HepG2 (cell line): ENCODE measurements at regions not wholly inside any gene's neighbourhood (a gene's known extent, or its start where the extent isn't known, plus 50 kb on each side); places are given as distances from the start of the nearest gene placed in this dataset.

ENCODE experiments used
- ATAC-seq: fragments of 200-7000 bp; cut with Tn5 transposase; 3 replicates; pipeline ENCODE4 v1.9.1; 2020; ENCODE audit warnings: mild to moderate bottlenecking, moderate library complexity
- BruUV-seq: library from RNA; stranded (reverse); fragments of 400-500 nt; replicated peaks from 2 replicates; lab custom pipeline; 2021; lab: Mats Ljungman, UMichigan
- CTCF ChIA-PET: fragments of 300-600 bp; formaldehyde crosslinking; extraction: SDS; loops from one replicate; lab custom pipeline; 2021; ENCODE audit warnings: low total read pairs, inconsistent platforms, low intra/inter-chr PET ratio; lab: Yijun Ruan, JAX
- POLR2A ChIA-PET: fragments of 350-600 bp; sonication (Branson Sonifier 250); formaldehyde crosslinking; loops from one replicate; lab custom pipeline; 2020; ENCODE audit warnings: antibody characterized with exemption, inconsistent platforms; lab: Yijun Ruan, JAX
- DNase-seq: peaks from one replicate; pipeline ENCODE4 v3.0.0-alpha.2; 2015; ENCODE audit warnings: low spot score
- FAIRE-seq: peaks from 3 replicates; lab custom pipeline; 2011; peaks lifted over from hg19 to GRCh38; lab: Jason Lieb, UNC
- H2AFZ ChIP-seq: one replicate; pipeline ENCODE4 v1.6.1; 2011; ENCODE audit warnings: low read length, inconsistent platforms
- H3K27ac ChIP-seq: fragments of 300-600 bp; 3 replicates; pipeline ENCODE4 v1.8.0; 2011; ENCODE audit warnings: mixed run types, mild to moderate bottlenecking, mixed read lengths, low read length, inconsistent platforms; ENCODE audit not compliant: insufficient read depth; ENCODE audit errors: extremely low read length
- H3K27me3 ChIP-seq, 2 experiments: fragments of 200-600 bp in 1 of 2; 2 replicates in 1 of 2; 3 replicates in 1 of 2; pipeline versions ENCODE4 v1.6.0 to v1.8.0; 2011; ENCODE audit warnings: low read length in 2 of 2, mild to moderate bottlenecking in 2 of 2, moderate library complexity in 2 of 2, inconsistent platforms in 1 of 2; ENCODE audit not compliant: insufficient read depth in 2 of 2, control insufficient read depth in 1 of 2
- H3K36me3 ChIP-seq, 2 experiments: fragments of 200-600 bp in 1 of 2; replicated peaks in 1 of 2; 2 replicates in 1 of 2; 3 replicates in 1 of 2; pipeline versions ENCODE4 v1.5.1 to v1.8.0; 2011; ENCODE audit warnings: low read length in 2 of 2, inconsistent platforms in 1 of 2; ENCODE audit not compliant: insufficient read depth in 2 of 2, control insufficient read depth in 1 of 2
- H3K4me1 ChIP-seq: 2 replicates; pipeline ENCODE4 v1.5.1; 2012; ENCODE audit warnings: low read length, inconsistent platforms; ENCODE audit not compliant: insufficient read depth
- H3K4me2 ChIP-seq: 2 replicates; pipeline ENCODE4 v1.6.0; 2011; ENCODE audit warnings: low read depth, low read length, inconsistent platforms
- H3K4me3 ChIP-seq, 3 experiments: fragments of 200-600 bp in 1 of 3; sonication (generic), shearing (Covaris generic) in 1 of 3; replicated peaks in 1 of 3; 2 replicates each; pipeline ENCODE4 v1.5.1; 2011 to 2016; ENCODE audit warnings: low read length in 3 of 3, inconsistent platforms in 2 of 3, low read depth in 2 of 3, mild to moderate bottlenecking in 2 of 3, control low read depth in 1 of 3, mixed read lengths in 1 of 3; ENCODE audit not compliant: insufficient read depth in 1 of 3
- H3K79me2 ChIP-seq: one replicate; pipeline ENCODE4 v1.6.1; 2011; ENCODE audit warnings: low read length, inconsistent platforms; ENCODE audit not compliant: insufficient read depth
- H3K9ac ChIP-seq: 2 replicates; pipeline ENCODE4 v1.6.0; 2011; ENCODE audit warnings: mild to moderate bottlenecking, low read depth, low read length, inconsistent platforms; ENCODE audit not compliant: insufficient read depth
- H3K9me3 ChIP-seq: 2 replicates; pipeline ENCODE4 v1.5.1; 2012; ENCODE audit warnings: mild to moderate bottlenecking, low read length
- H4K20me1 ChIP-seq: 2 replicates; pipeline ENCODE4 v1.6.0; 2011; ENCODE audit warnings: inconsistent platforms, mild to moderate bottlenecking, low read length, moderate library complexity; ENCODE audit not compliant: insufficient read depth
- CREB1 ChIP-seq, 2 experiments: fragments of 450-650 bp in 1 of 2; IDR thresholded peaks; 2 replicates each; pipeline ENCODE4 v1.6.1; 2016 to 2017; ENCODE audit warnings: control low read depth in 1 of 2, mild to moderate bottlenecking in 1 of 2, missing compliant biosample characterization in 1 of 2, missing genetic modification characterization in 1 of 2
- IKZF1 ChIP-seq: fragments of 450-650 bp; IDR thresholded peaks from 2 replicates; pipeline ENCODE4 v1.7.1; 2016
- MAFF ChIP-seq: IDR thresholded peaks from 2 replicates; pipeline ENCODE4 v1.6.1; 2011; ENCODE audit warnings: low read depth, low read length, improper control_type of control experiment
- NFRKB ChIP-seq: fragments of 450-650 bp; IDR thresholded peaks from 2 replicates; pipeline ENCODE4 v1.6.1; 2017
- NONO ChIP-seq, 2 experiments: fragments of 450-650 bp in 1 of 2; sonication (generic) in 1 of 2; formaldehyde crosslinking in 1 of 2; IDR thresholded peaks in 1 of 2; conservative IDR thresholded peaks in 1 of 2; 2 replicates each; pipeline versions ENCODE4 v1.6.1 to v1.8.0; 2017 to 2022; ENCODE audit warnings: mild to moderate bottlenecking in 1 of 2, missing genetic modification reagents in 1 of 2, moderate library complexity in 1 of 2
- PHB2 ChIP-seq: fragments of 450-650 bp; IDR thresholded peaks from 2 replicates; pipeline ENCODE4 v1.6.1; 2018; ENCODE audit not compliant: partially characterized antibody
- PHF8 ChIP-seq: sonication (generic); formaldehyde crosslinking; IDR thresholded peaks from 2 replicates; pipeline ENCODE4 v1.5.0; 2020; ENCODE audit warnings: missing genetic modification reagents
- ZNF33B ChIP-seq: sonication (generic); formaldehyde crosslinking; IDR thresholded peaks from 2 replicates; pipeline ENCODE4 v1.5.1; 2020; ENCODE audit warnings: mild to moderate bottlenecking, missing genetic modification reagents
- ZNF547 ChIP-seq: sonication (generic); formaldehyde crosslinking; IDR thresholded peaks from 2 replicates; pipeline ENCODE4 v1.5.1; 2020; ENCODE audit warnings: mild to moderate bottlenecking, missing genetic modification reagents
- ZNF879 ChIP-seq: sonication (generic); formaldehyde crosslinking; IDR thresholded peaks from 2 replicates; pipeline ENCODE4 v1.8.1; 2023; ENCODE audit warnings: missing genetic modification reagents
- WGBS: methylation state at CpG from one replicate; pipeline ENCODE4 v1.1.6; 2017; ENCODE audit warnings: low lambda C conversion rate; 5-methylcytosine and 5-hydroxymethylcytosine counted together
- in situ Hi-C: cut with HindIII; loops from 2 replicates; pipeline ENCODE4 v1.10.0; 2017; ENCODE audit warnings: low pct_unique_long_range_greater_than_20kb; ENCODE audit not compliant: extremely low pct_ligation_motif_present
- intact Hi-C: fragments of 100-400 bp; cut with micrococcal nuclease; formaldehyde crosslinking; loops from one replicate; pipeline ENCODE4 v1.10.0; 2022; ENCODE audit not compliant: unreplicated experiment
- TF ChIP-seq, protein P1 (sequence below): sonication (generic); formaldehyde crosslinking; IDR thresholded peaks from 2 replicates; pipeline ENCODE4 v1.5.1; 2020; ENCODE audit warnings: mild to moderate bottlenecking, missing genetic modification reagents, borderline replicate concordance

DNA sequence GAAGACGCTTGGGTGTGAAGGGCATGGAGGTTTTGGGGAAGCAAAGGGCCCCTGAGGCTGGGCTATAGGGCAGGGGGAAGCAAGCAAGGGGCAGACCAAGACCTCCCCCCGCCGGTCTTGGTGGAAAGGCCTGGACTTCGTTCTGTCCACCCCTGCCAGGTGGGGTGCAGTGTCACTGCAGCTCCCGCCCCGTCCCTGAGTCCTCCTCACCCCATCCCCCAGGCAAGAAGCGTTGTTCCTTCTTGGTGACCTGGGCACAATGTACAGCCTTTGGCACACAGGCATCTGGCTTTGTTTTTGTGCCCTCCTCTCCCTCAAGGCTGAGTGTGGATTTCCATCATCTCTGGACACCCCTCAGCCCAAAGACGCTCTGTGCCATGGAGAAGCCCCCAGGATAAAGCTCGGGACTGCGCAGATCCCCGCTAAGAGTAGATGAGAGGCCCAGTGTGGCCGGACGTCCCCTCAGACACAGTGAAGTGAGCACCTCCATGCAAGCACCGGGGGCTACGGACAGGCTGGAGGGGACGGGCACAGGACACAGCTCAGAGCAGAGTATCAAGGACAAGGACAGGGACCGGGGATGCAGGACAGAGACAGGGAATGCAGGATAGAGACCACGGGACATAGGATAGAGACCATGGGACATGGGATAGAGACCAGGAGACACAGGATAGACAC is 89.4 kb upstream of the ACTRT2 start:
- TF ChIP-seq CREB1 (IDR thresholded peaks at IDR 0.05): no peak
- no peak for TF ChIP-seq CREB1 (CRISPR knock-in tag; IDR thresholded peaks at IDR 0.05)
- TF ChIP-seq PHB2: no peak
- TF ChIP-seq PHF8 (CRISPR knock-in tag): no peak
- no peak for TF ChIP-seq NFRKB
- TF ChIP-seq ZNF33B (CRISPR knock-in tag): no peak
- TF ChIP-seq, protein P1, sequence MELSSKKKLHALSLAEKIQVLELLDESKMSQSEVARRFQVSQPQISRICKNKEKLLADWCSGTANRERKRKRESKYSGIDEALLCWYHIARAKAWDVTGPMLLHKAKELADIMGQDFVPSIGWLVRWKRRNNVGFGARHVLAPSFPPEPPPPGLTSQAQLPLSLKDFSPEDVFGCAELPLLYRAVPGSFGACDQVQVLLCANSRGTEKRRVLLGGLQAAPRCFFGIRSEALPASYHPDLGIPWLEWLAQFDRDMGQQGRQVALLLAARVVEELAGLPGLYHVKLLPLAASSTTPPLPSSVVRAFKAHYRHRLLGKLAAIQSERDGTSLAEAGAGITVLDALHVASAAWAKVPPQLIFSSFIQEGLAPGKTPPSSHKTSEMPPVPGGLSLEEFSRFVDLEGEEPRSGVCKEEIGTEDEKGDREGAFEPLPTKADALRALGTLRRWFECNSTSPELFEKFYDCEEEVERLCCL (CRISPR knock-in tag): no peak
- TF ChIP-seq NONO (IDR thresholded peaks at IDR 0.05): no peak
- no peak for TF ChIP-seq NONO (CRISPR knock-in tag; conservative IDR thresholded peaks at IDR 0.05)
- no peak for TF ChIP-seq MAFF
- no peak for TF ChIP-seq IKZF1
- TF ChIP-seq ZNF879 (CRISPR knock-in tag): no peak
- TF ChIP-seq ZNF547: no peak
- POLR2A ChIA-PET: no interaction called here
- Histone ChIP-seq H3K9ac (no peak overlapping the region), H3K79me2 (no peaks in the 10 kb centered on the region), H4K20me1 (peaks cover 3% of the 10 kb centered on the region; the same call in 1 of the 2 replicates), H3K27me3 (peaks cover 17 to 88% of the 10 kb centered on the region in 2 experiments), H3K4me1 (no peaks in the 10 kb centered on the region), H3K4me3 (no peak overlapping the region), H3K36me3 (no peaks in the 10 kb centered on the region), H3K4me2 (no peak overlapping the region), H2AFZ (no peak overlapping the region), H3K9me3 (no peaks in the 10 kb centered on the region), H3K27ac (no peak overlapping the region)
- intact Hi-C loops (no loop called here), in situ Hi-C loops (no loop called here)
- no peak for DNase-seq
- FAIRE-seq: no peak
- no TSS peak for BruUV-seq
- CTCF ChIA-PET: no interaction called here
- 7% methylated on average over 16 of the region's 18 CpGs for WGBS
- ATAC-seq: no peak
